Activated CD8-positive, alpha-beta memory T cell treated with anti-CD3 and anti-CD28 coated beads for 1 hour (primary cell): ENCODE measurements at regions not wholly inside any gene's neighbourhood (a gene's known extent, or its start where the extent isn't known, plus 50 kb on each side); places are given as distances from the start of the nearest gene placed in this dataset.
A peak's percentile ranks its signal among the peaks of the same experiment; 100 is the strongest.
"Not testable (repeated sequence)": the region's sequence is repeated elsewhere in the genome, so short reads cannot be mapped to it uniquely, and the experiment has no call there.

Experiments
- DNase-seq, 2 donors: peaks; one replicate each; pipeline ENCODE4 v3.0.0-alpha.2; 2020; ENCODE audit warnings: low read depth in 1 of 2; ENCODE audit errors: extremely low read depth in 1 of 2

GRCh38 chr17:68097161-68097805, 61.7 kb downstream of the KPNA2 start:
- DNase-seq = no peak

- not testable (repeated sequence) for DNase-seq
These were observed 63.8 kb downstream of the KPNA2 start for GRCh38 chr17:68099341-68099753.

GRCh38 chr17:68100000-68100641, 64.6 kb downstream of the KPNA2 start:
- no peak for DNase-seq

GRCh38 chr17:68101075-68101986, 65.8 kb downstream of the KPNA2 start:
- DNase-seq = peak; percentile 19 to 62

- DNase-seq = peak in 1 of 2 donors; percentile 14
These were observed 66.4 kb downstream of the KPNA2 start for GRCh38 chr17:68101987-68102314.

GRCh38 chr17:68102318-68102758, 66.8 kb downstream of the KPNA2 start:
- no peak for DNase-seq

GRCh38 chr17:68103148-68103547, 67.6 kb downstream of the KPNA2 start:
- DNase-seq = no peak

- no peak for DNase-seq
These were observed 70.5 kb downstream of the KPNA2 start for GRCh38 chr17:68106085-68106484.

- DNase-seq = no peak
These were observed 71.8 kb downstream of the KPNA2 start for GRCh38 chr17:68107373-68107772.

- DNase-seq = no peak
These were observed 72.9 kb downstream of the KPNA2 start for GRCh38 chr17:68108313-68109000.

- DNase-seq = not testable (repeated sequence)
These were observed 73.9 kb downstream of the KPNA2 start for GRCh38 chr17:68109404-68109803.

GRCh38 chr17:68116211-68116610, 80.7 kb downstream of the KPNA2 start:
- DNase-seq = not testable (repeated sequence)

- DNase-seq = no peak
These were observed 87.1 kb downstream of the KPNA2 start for GRCh38 chr17:68122587-68122986.

GRCh38 chr17:68125111-68125870, 89.8 kb downstream of the KPNA2 start:
- no peak for DNase-seq

- DNase-seq = no peak
These were observed 92.4 kb downstream of the KPNA2 start for GRCh38 chr17:68127914-68128313.

GRCh38 chr17:68131456-68131855, 95.9 kb downstream of the KPNA2 start:
- no peak for DNase-seq

GRCh38 chr17:68133346-68134045, 98.0 kb downstream of the KPNA2 start:
- no peak for DNase-seq

GRCh38 chr17:68134046-68134637, 98.6 kb downstream of the KPNA2 start:
- no peak for DNase-seq

GRCh38 chr17:68134731-68135130, 99.2 kb downstream of the KPNA2 start:
- no peak for DNase-seq
